GM23338 (cell line): ENCODE measurements at regions not wholly inside any gene's neighbourhood (a gene's known extent, or its start where the extent isn't known, plus 50 kb on each side); places are given as distances from the start of the nearest gene placed in this dataset.

Source experiments
- ATAC-seq: fragments of 200-7000 bp; cut with Tn5 transposase; 3 replicates; pipeline ENCODE4 v1.9.1; 2020
- DNase-seq: peaks from one replicate; pipeline ENCODE4 v3.0.0-alpha.2; 2015; ENCODE audit warnings: low spot score
- H2AFZ ChIP-seq: fragments of 200-600 bp; sonication (generic); 2 replicates; pipeline ENCODE4 v1.8.0; 2016; ENCODE audit warnings: antibody characterized with exemption, mild to moderate bottlenecking, moderate library complexity
- H3F3A ChIP-seq: fragments of 200-600 bp; sonication (generic); replicated peaks from 2 replicates; pipeline ENCODE4 v1.8.0; 2017; ENCODE audit warnings: antibody characterized with exemption, mixed run types, low read depth
- H3K27ac ChIP-seq: fragments of 200-600 bp; sonication (generic); 2 replicates; pipeline ENCODE4 v1.6.1; 2016; ENCODE audit warnings: low read depth
- H3K27me3 ChIP-seq: fragments of 200-600 bp; sonication (generic); 2 replicates; pipeline ENCODE4 v1.8.0; 2016; ENCODE audit warnings: mild to moderate bottlenecking, mixed run types, moderate library complexity; ENCODE audit not compliant: insufficient read depth
- H3K36me3 ChIP-seq: fragments of 200-600 bp; sonication (generic); 2 replicates; pipeline ENCODE4 v1.8.0; 2016; ENCODE audit warnings: mild to moderate bottlenecking; ENCODE audit not compliant: insufficient read depth
- H3K4me1 ChIP-seq: fragments of 200-600 bp; sonication (generic); 2 replicates; pipeline ENCODE4 v1.8.0; 2016; ENCODE audit warnings: mild to moderate bottlenecking, moderate library complexity; ENCODE audit not compliant: insufficient read depth
- H3K4me2 ChIP-seq: fragments of 200-600 bp; sonication (generic); 2 replicates; pipeline ENCODE4 v1.7.1; 2017; ENCODE audit warnings: mixed run types
- H3K4me3 ChIP-seq: fragments of 200-600 bp; sonication (generic); 2 replicates; pipeline ENCODE4 v1.6.1; 2016; ENCODE audit warnings: mixed run types
- H3K79me2 ChIP-seq: fragments of 200-600 bp; sonication (generic); replicated peaks from 2 replicates; pipeline ENCODE4 v1.8.0; 2017; ENCODE audit warnings: mild to moderate bottlenecking; ENCODE audit not compliant: insufficient read depth
- H3K9me2 ChIP-seq: fragments of 200-600 bp; sonication (generic); 2 replicates; pipeline ENCODE4 v1.8.0; 2017; ENCODE audit not compliant: insufficient read depth
- H4K20me1 ChIP-seq: fragments of 200-600 bp; sonication (generic); replicated peaks from 2 replicates; pipeline ENCODE4 v1.8.0; 2017; ENCODE audit warnings: mild to moderate bottlenecking; ENCODE audit not compliant: insufficient read depth
- H3K27ac Mint-ChIP-seq: 2 replicates; pipeline ENCODE4 v1.8.0; 2020; ENCODE audit warnings: inconsistent platforms, mild to moderate bottlenecking, moderate library complexity, mixed read lengths
- H3K27me3 Mint-ChIP-seq: 3 replicates; pipeline ENCODE4 v1.8.0; 2022; ENCODE audit warnings: low read depth, mild to moderate bottlenecking, moderate library complexity, mixed read lengths, inconsistent platforms; ENCODE audit not compliant: insufficient read depth, poor library complexity
- H3K36me3 Mint-ChIP-seq: 3 replicates; pipeline ENCODE4 v1.8.0; 2021; ENCODE audit warnings: low read depth, mild to moderate bottlenecking, inconsistent platforms, moderate library complexity, mixed read lengths
- H3K4me1 Mint-ChIP-seq: 3 replicates; pipeline ENCODE4 v1.8.0; 2020; ENCODE audit warnings: mild to moderate bottlenecking, inconsistent platforms, mixed read lengths
- H3K4me3 Mint-ChIP-seq: 3 replicates; pipeline ENCODE4 v1.8.0; 2021; ENCODE audit warnings: moderate library complexity, mild to moderate bottlenecking, inconsistent platforms, mixed read lengths
- H3K9me3 Mint-ChIP-seq: 3 replicates; pipeline ENCODE4 v1.8.0; 2020; ENCODE audit warnings: moderate library complexity, mild to moderate bottlenecking, inconsistent platforms, mixed read lengths
- CREB1 ChIP-seq: fragments of 250-450 bp; sonication (Bioruptor Pico); IDR thresholded peaks from 2 replicates; pipeline ENCODE4 v1.5.0; 2020; ENCODE audit warnings: low read depth, mild to moderate bottlenecking, moderate library complexity
- CTCF ChIP-seq, 2 experiments: fragments of 200-600 bp in 1 of 2; sonication (generic) in 1 of 2; conservative IDR thresholded peaks; 2 replicates each; pipeline versions ENCODE4 v1.5.1 to v1.6.1; 2016 to 2017; ENCODE audit warnings: antibody characterized with exemption in 2 of 2, low read depth in 2 of 2, mild to moderate bottlenecking in 2 of 2, moderate library complexity in 1 of 2
- ETS1 ChIP-seq: IDR thresholded peaks from 2 replicates; pipeline ENCODE4 v1.6.1; 2016; ENCODE audit warnings: antibody characterized with exemption
- EZH2 ChIP-seq: fragments of 200-600 bp; sonication (generic); IDR thresholded peaks from one replicate; pipeline ENCODE4 v1.8.0; 2017; ENCODE audit warnings: antibody characterized with exemption, mild to moderate bottlenecking, low read depth; ENCODE audit not compliant: unreplicated experiment
- EZH2phosphoT487 ChIP-seq: fragments of 200-600 bp; sonication (generic); IDR thresholded peaks from one replicate; pipeline ENCODE4 v1.8.1; 2018; ENCODE audit warnings: antibody characterized with exemption; ENCODE audit not compliant: unreplicated experiment
- JUNB ChIP-seq: IDR thresholded peaks from one replicate; pipeline ENCODE4 v1.6.1; 2016; ENCODE audit warnings: antibody characterized with exemption; ENCODE audit not compliant: unreplicated experiment
- NANOG ChIP-seq: IDR thresholded peaks from 2 replicates; pipeline ENCODE4 v1.6.1; 2016; ENCODE audit warnings: antibody characterized with exemption, borderline replicate concordance
- POLR2AphosphoS5 ChIP-seq: IDR thresholded peaks from 2 replicates; pipeline ENCODE4 v1.6.1; 2016; ENCODE audit warnings: antibody characterized with exemption, low read depth
- REST ChIP-seq: IDR thresholded peaks from one replicate; pipeline ENCODE4 v1.6.1; 2018; ENCODE audit warnings: antibody characterized with exemption; ENCODE audit not compliant: unreplicated experiment
- STAT1 ChIP-seq: IDR thresholded peaks from one replicate; pipeline ENCODE4 v1.6.1; 2016; ENCODE audit warnings: antibody characterized with exemption; ENCODE audit not compliant: unreplicated experiment
- ZNF114 ChIP-seq: fragments of 250-450 bp; sonication (Bioruptor Pico); IDR thresholded peaks from 2 replicates; pipeline ENCODE4 v1.5.0; 2020; ENCODE audit warnings: mild to moderate bottlenecking, moderate library complexity
- ZNF331 ChIP-seq: fragments of 250-450 bp; sonication (Bioruptor Pico); IDR thresholded peaks from 2 replicates; pipeline ENCODE4 v1.5.0; 2020; ENCODE audit warnings: low read depth, mild to moderate bottlenecking, moderate library complexity
- ZNF462 ChIP-seq: fragments of 250-450 bp; sonication (Bioruptor Pico); IDR thresholded peaks from 2 replicates; pipeline ENCODE4 v1.5.0; 2020; ENCODE audit warnings: mild to moderate bottlenecking, moderate library complexity

- H2AFZ ChIP-seq: no peak overlapping the region
- ATAC-seq (no peak), DNase-seq (no peak)
- H3K27me3 Mint-ChIP-seq: peaks cover 1% of the 10 kb centered on the region
- H3K4me3 Mint-ChIP-seq: no peak overlapping the region
- H3K27me3 ChIP-seq: no peaks in the 10 kb centered on the region
- no peaks in the 10 kb centered on the region for H4K20me1 ChIP-seq
- no peak overlapping the region for H3K27ac Mint-ChIP-seq
- H3K79me2 ChIP-seq: no peaks in the 10 kb centered on the region
- no peaks in the 10 kb centered on the region for H3K36me3 ChIP-seq
- H3K9me3 Mint-ChIP-seq: no peaks in the 10 kb centered on the region
- H3K4me1 Mint-ChIP-seq: peaks cover 2% of the 10 kb centered on the region; the same call in 1 of the 3 replicates
- no peak for TF ChIP-seq ETS1
- TF ChIP-seq CREB1 (CRISPR knock-in tag): no peak
- TF ChIP-seq EZH2phosphoT487: no peak
- TF ChIP-seq ZNF114 (CRISPR knock-in tag): no peak
- TF ChIP-seq CTCF (conservative IDR thresholded peaks at IDR 0.05; ENCODE audit: low read depth in 2 of 2): no peak
- no peak for TF ChIP-seq REST
- TF ChIP-seq ZNF331 (CRISPR knock-in tag): no peak
- TF ChIP-seq NANOG: no peak
- no peak for TF ChIP-seq STAT1
- TF ChIP-seq ZNF462 (CRISPR knock-in tag): no peak
- no peak for TF ChIP-seq EZH2
- no peak for TF ChIP-seq JUNB
- no peak for TF ChIP-seq POLR2AphosphoS5
- no peaks in the 10 kb centered on the region for H3K9me2 ChIP-seq
- no peak overlapping the region for H3K4me3 ChIP-seq
- H3K4me1 ChIP-seq: 0 out of 2 replicates have a peak, but pooled peaks cover 2% of the 10 kb centered on the region
- H3F3A ChIP-seq: no peaks in the 10 kb centered on the region
- H3K4me2 ChIP-seq: no peak overlapping the region
- H3K36me3 Mint-ChIP-seq: no peaks in the 10 kb centered on the region
- no peak overlapping the region for H3K27ac ChIP-seq
Observed at GRCh38 chr2:16459606-16460005, 206.0 kb downstream of the CYRIA start.
